GM12872 (cell line): ENCODE measurements at regions not wholly inside any gene's neighbourhood (a gene's known extent, or its start where the extent isn't known, plus 50 kb on each side); places are given as distances from the start of the nearest gene placed in this dataset.

Experiments used
- TF ChIP-seq, protein P1 (sequence below): IDR thresholded peaks from 3 replicates; pipeline ENCODE4 v1.5.1; 2011; ENCODE audit warnings: low read depth, mild to moderate bottlenecking, low read length, moderate library complexity; ENCODE audit not compliant: insufficient read depth

DNA sequence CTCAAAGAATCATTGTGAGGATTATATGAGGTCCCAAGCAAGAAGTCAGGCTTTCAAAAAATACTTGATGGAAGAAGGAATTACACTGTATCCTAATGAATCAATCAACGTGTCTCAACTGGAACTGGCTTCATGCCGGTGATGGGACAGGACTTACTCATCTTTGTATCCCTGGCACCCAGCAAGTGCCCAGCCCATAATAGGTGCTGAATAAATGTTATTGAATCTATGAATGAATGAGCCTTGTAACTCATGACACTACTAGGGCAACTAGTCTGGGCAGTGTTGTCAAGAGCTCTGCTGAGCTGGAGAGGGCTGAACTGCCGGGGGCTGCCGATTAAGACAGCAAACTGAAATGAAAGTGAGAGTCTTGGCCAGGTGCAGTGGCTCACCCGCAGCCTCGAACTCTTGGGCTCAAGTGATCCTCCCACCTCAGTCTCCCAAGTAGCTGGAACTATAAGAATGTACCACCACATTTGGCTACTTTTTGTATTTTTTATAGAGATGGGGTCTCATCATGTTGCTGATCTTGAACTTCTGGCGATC is 87.2 kb upstream of the KIF5B start:
- TF ChIP-seq, protein P1, sequence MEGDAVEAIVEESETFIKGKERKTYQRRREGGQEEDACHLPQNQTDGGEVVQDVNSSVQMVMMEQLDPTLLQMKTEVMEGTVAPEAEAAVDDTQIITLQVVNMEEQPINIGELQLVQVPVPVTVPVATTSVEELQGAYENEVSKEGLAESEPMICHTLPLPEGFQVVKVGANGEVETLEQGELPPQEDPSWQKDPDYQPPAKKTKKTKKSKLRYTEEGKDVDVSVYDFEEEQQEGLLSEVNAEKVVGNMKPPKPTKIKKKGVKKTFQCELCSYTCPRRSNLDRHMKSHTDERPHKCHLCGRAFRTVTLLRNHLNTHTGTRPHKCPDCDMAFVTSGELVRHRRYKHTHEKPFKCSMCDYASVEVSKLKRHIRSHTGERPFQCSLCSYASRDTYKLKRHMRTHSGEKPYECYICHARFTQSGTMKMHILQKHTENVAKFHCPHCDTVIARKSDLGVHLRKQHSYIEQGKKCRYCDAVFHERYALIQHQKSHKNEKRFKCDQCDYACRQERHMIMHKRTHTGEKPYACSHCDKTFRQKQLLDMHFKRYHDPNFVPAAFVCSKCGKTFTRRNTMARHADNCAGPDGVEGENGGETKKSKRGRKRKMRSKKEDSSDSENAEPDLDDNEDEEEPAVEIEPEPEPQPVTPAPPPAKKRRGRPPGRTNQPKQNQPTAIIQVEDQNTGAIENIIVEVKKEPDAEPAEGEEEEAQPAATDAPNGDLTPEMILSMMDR: no peak

DNA sequence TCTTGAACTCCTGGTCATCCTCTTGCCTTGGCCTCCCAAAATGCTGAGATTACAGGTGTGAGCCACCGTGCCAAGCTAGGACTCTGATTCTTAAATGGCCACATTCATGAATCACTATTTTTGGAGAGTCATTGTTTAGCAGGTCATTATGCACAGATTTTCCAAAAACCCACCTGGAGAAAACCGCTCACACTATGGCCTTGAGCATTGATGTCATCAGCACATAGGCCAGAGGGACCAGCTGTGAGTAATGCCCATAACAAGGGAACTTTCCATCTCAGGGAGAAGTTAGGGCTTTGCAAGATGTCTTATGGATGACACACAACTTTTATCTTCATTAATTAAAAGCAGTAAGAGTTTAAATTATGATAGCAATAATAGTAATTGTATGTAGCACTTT is 86.4 kb upstream of the KIF5B start:
- TF ChIP-seq, protein P1: no peak

DNA sequence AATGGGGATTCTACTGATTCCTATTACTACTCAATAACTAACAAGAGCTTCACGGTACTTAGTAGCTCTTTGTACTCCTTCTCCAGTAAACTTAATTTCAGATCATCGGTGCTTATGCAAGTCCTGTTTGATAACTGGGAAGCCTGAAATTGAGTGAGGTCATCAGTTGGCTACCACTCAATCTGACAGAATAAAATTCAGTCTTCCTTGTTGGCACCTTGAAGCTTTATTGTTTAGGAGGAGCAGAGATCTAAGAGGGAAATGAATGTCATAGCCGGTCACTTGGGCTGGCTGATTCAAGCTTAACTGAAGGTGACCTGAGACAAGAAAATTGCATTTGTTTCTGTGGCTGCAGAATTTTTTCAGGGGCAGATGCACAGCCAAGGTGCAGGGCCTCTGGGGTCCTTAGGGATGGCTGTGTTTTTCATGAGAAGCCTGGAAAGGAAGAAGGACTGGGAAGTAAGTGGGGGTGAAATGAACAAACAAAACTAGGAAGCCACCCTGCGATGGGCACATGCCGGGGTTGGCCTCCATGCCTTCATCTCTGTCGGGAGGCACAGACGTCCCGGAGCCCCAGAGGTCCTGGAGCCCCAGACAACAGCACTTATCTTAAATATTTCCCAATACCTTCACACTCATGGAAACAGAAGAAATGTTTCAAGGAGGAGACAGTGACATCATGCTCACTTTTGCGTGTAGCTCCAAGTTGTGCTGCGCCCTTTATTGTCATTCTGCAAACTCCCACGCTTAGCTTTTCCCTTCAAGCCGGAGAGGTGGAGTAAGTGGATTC is 85.0 kb upstream of the KIF5B start:
- TF ChIP-seq, protein P1: no peak

DNA sequence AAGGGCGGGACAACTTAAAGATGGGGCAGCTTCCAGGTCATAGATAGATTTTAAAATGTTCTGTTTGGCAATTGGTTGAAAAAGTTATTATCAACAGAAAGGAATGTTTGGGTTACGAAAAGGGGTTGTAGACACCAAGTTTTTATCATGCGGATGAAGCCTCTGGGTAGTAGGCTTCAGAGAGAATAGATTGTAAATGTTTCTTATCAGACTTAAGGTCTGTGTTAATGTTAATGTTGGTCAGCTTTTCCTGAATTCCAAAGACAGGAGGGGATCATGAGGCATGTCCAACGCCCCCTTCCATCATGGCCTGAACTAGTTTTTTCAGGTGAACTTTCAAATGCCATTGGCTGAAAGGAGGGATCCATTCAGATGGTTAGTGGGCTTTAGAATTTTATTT is 84.2 kb upstream of the KIF5B start:
- TF ChIP-seq, protein P1: no peak

DNA sequence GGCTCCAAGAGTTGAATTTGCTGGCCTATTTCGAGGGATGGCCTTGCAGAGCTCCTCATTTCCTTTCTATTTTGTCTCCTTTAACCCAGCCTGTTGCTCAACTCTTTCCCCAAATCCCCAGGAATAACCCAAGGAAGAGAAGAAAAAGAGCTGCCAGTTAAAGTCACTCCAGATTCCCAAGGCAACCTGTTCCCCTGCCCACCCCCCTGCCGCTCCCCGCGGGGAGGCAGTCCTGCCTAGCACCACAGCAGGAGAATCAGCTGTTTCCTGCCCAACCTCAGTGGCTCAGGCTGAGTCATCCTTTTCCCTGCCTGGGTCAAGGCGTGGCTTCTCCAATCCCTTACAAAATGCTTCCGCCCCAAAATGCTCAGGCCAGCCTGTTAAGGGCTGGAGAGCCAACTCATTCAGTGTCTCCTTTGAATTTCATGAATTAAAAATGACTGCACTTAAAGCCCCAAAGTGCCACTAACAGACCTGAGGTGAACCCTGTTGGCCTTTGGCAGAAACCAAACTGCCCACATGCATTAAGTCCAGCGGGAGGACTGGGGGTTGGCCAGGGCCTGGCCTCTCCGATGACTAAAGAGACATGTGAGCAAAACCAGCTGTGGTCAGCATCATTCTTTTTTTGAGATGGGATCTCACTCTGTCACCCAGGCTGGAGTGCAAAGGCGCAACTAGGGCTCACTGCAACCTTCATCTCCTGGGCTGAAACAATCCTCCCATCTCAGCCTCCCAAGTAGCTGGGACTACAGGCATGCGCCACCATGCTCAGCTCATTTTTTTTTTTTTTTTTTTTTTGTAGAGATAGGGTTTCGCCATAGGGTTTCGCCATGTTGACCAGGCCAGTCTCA is 83.2 kb upstream of the KIF5B start:
- TF ChIP-seq, protein P1: no peak

DNA sequence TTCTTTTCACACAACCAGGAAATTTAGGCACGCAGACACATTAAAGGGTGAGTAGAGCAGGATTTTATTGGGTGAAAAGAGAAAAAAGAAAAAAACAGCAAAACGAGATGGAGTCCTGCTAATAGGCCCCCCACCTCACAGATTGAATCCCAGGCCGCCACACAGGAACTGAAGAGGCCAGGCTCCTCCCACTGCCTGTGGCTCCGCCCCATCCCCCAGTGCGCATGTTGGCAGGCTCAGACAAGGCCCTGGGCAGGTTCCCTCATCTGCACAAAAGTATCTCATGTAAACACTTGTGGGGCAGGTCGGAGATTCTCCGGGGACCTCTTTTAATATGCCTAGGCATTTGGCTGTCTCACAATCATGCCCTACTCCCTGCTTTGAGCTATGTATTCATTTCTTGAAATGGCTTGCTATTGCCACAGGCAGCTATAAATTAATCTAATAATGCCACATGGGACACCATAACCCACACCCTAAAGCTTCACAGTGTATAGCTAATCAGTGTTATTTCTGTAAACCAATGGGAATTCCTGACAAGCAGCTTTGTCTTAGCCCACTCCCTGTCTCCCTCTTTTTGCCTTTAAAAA is 76.2 kb upstream of the KIF5B start:
- TF ChIP-seq, protein P1: no peak

DNA sequence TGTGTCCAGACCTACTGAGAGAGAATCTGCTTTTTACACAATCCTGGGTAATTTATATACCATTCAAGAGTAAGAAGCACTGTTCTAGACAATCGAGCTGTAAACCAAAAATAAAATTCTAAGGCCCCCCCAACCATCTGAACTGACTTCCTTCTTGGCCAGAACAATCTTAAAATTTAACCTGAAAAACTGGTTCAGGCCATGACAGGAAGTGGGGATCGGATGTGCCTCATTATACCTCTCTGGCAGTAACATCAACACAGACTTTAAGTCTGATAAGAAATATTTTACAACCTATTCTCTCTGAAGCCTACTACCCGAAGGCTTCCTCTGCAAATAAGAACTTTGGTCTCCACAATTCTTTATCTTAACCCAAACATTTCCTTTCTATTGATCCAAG is 75.2 kb upstream of the KIF5B start:
- TF ChIP-seq, protein P1: no peak
